ENCODE measurements at regions not wholly inside any gene's neighbourhood (a gene's known extent, or its start where the extent isn't known, plus 50 kb on each side); places are given as distances from the start of the nearest gene placed in this dataset.

DNA sequence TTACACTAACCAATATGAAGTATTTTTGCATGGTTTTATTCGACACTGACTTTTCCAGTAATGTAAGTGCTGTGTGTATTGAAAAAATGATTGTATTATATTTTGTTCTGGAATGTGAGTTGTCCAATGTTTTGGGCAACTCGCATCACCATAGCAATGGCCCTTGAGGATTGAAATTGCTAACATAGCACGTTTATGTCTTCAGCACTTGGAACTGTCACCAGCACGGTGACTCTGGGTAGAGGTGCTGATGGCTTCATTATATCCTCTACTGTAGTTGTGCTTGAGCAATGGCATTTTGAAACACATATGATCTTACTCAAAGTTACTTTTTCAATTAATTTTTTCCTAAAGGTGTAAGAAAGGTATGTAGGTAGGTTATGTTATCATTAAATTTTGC is 271.5 kb downstream of the ACTR3 start:
- H3K27ac ChIP-seq: no peak overlapping the region
- H3K27me3 ChIP-seq: no peaks in the 10 kb centered on the region
- no peak for DNase-seq
- H3K4me3 ChIP-seq: no peak overlapping the region
- H3K36me3 ChIP-seq: no peaks in the 10 kb centered on the region
- H3K9me3 ChIP-seq: no peaks in the 10 kb centered on the region
- TF ChIP-seq, protein P1, sequence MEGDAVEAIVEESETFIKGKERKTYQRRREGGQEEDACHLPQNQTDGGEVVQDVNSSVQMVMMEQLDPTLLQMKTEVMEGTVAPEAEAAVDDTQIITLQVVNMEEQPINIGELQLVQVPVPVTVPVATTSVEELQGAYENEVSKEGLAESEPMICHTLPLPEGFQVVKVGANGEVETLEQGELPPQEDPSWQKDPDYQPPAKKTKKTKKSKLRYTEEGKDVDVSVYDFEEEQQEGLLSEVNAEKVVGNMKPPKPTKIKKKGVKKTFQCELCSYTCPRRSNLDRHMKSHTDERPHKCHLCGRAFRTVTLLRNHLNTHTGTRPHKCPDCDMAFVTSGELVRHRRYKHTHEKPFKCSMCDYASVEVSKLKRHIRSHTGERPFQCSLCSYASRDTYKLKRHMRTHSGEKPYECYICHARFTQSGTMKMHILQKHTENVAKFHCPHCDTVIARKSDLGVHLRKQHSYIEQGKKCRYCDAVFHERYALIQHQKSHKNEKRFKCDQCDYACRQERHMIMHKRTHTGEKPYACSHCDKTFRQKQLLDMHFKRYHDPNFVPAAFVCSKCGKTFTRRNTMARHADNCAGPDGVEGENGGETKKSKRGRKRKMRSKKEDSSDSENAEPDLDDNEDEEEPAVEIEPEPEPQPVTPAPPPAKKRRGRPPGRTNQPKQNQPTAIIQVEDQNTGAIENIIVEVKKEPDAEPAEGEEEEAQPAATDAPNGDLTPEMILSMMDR (IDR thresholded peaks at IDR 0.05): no peak
- ATAC-seq: no peak
- intact Hi-C loops (cut with DNase I): no loop called here
- H3K4me1 ChIP-seq: no peaks in the 10 kb centered on the region

DNA sequence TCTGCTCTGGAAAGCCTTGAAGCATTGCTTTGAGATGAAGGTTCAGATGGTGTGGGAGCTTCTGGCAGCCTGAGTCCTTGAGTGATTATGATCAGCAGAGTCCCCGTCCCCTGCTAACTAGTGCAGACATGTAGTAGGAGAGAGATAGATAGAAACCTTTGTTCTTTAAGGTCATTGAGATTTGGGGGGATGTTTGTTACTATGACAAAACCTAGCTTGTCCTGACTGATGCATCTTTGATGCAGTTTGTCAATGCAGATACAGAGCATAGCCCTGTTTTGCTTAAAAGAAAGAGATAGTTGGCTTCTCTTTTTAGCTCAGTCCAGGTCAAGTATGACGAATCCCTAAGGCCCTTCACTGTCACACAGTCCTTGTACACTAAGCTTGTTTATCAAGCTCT is 274.6 kb upstream of the DPP10 start:
- Histone ChIP-seq H3K4me1 (no peaks in the 10 kb centered on the region), H3K36me3 (no peaks in the 10 kb centered on the region), H3K27me3 (no peaks in the 10 kb centered on the region), H3K9me3 (no peaks in the 10 kb centered on the region), H3K4me3 (no peak overlapping the region), H3K27ac (no peak overlapping the region)
- no peak for ATAC-seq
- intact Hi-C loops (cut with DNase I): no loop called here
- TF ChIP-seq, protein P1 (IDR thresholded peaks at IDR 0.05): no peak
- no peak for DNase-seq

DNA sequence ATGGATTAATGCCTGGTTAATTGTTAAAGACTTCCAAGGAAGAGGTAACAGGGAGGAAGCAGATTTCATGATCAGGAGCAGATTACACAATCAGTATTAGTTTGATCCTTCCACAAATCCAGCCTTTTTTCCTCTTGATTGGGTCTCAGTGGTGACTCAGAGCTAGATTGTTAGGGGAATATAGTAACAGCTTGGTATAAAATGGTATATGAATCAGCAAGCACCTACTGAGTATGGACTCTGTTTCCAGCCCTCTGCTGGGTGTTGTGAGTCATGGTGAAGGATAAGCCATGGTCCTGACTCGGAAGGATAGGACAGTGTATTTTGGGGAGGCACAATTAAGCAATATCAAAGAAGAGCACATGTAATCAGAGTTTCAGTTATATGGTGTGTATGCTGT is 272.4 kb upstream of the DPP10 start:
- H3K4me3 ChIP-seq: no peak overlapping the region
- no peaks in the 10 kb centered on the region for H3K27me3 ChIP-seq
- TF ChIP-seq, protein P1 (IDR thresholded peaks at IDR 0.05): no peak
- no peak for ATAC-seq
- H3K27ac ChIP-seq: no peak overlapping the region
- intact Hi-C loops (cut with DNase I): no loop called here
- no peaks in the 10 kb centered on the region for H3K9me3 ChIP-seq
- no peaks in the 10 kb centered on the region for H3K36me3 ChIP-seq
- DNase-seq: no peak
- no peaks in the 10 kb centered on the region for H3K4me1 ChIP-seq

DNA sequence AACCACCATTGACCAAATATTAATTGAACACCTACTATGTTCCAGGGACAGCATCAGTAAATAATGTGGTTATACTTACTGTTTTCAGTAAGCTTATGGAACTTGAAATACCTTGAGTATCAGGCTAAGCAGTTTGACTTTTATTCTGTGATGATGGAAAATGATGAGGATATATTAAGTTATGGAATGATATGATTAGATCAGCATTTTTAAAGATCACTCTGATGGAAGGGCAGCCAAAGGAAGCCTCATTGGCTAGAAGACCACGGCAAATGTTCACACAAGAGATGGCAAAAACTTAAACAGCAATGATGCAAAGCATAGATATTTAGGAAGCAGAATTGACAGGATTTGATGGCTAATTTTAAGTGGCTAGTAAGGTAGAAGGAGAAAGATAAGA is 266.9 kb upstream of the DPP10 start:
- intact Hi-C loops (cut with DNase I): no loop called here
- Histone ChIP-seq H3K4me3 (no peak overlapping the region), H3K9me3 (no peaks in the 10 kb centered on the region), H3K36me3 (no peaks in the 10 kb centered on the region), H3K4me1 (no peaks in the 10 kb centered on the region), H3K27me3 (no peaks in the 10 kb centered on the region), H3K27ac (no peak overlapping the region)
- ATAC-seq (no peak), DNase-seq (no peak)
- TF ChIP-seq, protein P1 (IDR thresholded peaks at IDR 0.05): no peak

DNA sequence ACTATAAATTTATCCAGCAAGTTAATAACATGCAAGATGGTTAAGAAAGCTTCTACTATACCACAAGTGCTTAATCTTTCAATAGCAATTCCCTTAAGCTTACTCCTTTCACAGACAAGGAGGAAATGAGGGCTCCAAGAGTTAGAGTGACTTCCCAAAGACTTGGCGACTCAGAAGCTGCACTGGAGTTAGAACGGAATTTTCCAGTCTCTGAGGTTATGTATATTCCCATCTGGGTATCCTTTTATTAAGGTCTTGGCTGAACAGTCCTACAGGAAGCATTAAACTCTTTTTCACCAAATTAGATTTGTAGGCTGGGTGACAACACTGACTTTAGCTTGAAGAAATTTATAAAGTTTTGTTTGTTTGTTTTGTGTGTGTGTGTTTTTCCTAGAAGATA is 256.9 kb upstream of the DPP10 start:
- H3K27me3 ChIP-seq: no peaks in the 10 kb centered on the region
- no peak overlapping the region for H3K4me3 ChIP-seq
- intact Hi-C loops (cut with DNase I): no loop called here
- TF ChIP-seq, protein P1 (IDR thresholded peaks at IDR 0.05): no peak
- no peak overlapping the region for H3K27ac ChIP-seq
- no peak for DNase-seq
- H3K4me1 ChIP-seq: no peaks in the 10 kb centered on the region
- no peaks in the 10 kb centered on the region for H3K36me3 ChIP-seq
- ATAC-seq: no peak
- H3K9me3 ChIP-seq: no peaks in the 10 kb centered on the region

DNA sequence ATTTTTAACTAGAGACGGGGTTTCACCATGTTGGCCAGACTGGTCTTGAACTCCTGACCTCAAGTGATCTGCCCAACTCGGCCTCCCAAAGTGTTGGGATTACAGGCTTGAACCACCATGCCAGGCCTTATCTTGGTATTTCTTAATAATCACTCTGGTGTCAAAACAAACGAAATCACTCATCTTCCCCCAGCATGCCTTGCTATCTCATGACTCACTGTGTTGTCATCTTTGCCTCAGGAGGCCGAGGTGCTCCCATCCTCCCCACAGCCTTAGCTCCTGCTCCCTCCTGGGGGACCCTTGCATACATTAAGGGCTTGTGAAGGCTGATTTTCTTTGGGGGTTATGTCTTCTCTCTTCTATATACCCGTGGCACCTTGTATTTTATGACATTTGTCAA is 250.1 kb upstream of the DPP10 start:
- Histone ChIP-seq H3K9me3 (no peaks in the 10 kb centered on the region), H3K27me3 (no peaks in the 10 kb centered on the region), H3K27ac (no peak overlapping the region), H3K4me1 (no peaks in the 10 kb centered on the region), H3K36me3 (no peaks in the 10 kb centered on the region), H3K4me3 (no peak overlapping the region)
- no peak for DNase-seq
- TF ChIP-seq, protein P1 (IDR thresholded peaks at IDR 0.05): no peak
- ATAC-seq: no peak
- intact Hi-C loops (cut with DNase I): no loop called here
